GM23338 (cell line): ENCODE measurements at regions not wholly inside any gene's neighbourhood (a gene's known extent, or its start where the extent isn't known, plus 50 kb on each side); places are given as distances from the start of the nearest gene placed in this dataset.

ENCODE experiments used
- ATAC-seq: fragments of 200-7000 bp; cut with Tn5 transposase; 3 replicates; pipeline ENCODE4 v1.9.1; 2020
- DNase-seq: peaks from one replicate; pipeline ENCODE4 v3.0.0-alpha.2; 2015; ENCODE audit warnings: low spot score
- H2AFZ ChIP-seq: fragments of 200-600 bp; sonication (generic); 2 replicates; pipeline ENCODE4 v1.8.0; 2016; ENCODE audit warnings: antibody characterized with exemption, mild to moderate bottlenecking, moderate library complexity
- H3F3A ChIP-seq: fragments of 200-600 bp; sonication (generic); replicated peaks from 2 replicates; pipeline ENCODE4 v1.8.0; 2017; ENCODE audit warnings: antibody characterized with exemption, mixed run types, low read depth
- H3K27ac ChIP-seq: fragments of 200-600 bp; sonication (generic); 2 replicates; pipeline ENCODE4 v1.6.1; 2016; ENCODE audit warnings: low read depth
- H3K27me3 ChIP-seq: fragments of 200-600 bp; sonication (generic); 2 replicates; pipeline ENCODE4 v1.8.0; 2016; ENCODE audit warnings: mild to moderate bottlenecking, mixed run types, moderate library complexity; ENCODE audit not compliant: insufficient read depth
- H3K36me3 ChIP-seq: fragments of 200-600 bp; sonication (generic); 2 replicates; pipeline ENCODE4 v1.8.0; 2016; ENCODE audit warnings: mild to moderate bottlenecking; ENCODE audit not compliant: insufficient read depth
- H3K4me1 ChIP-seq: fragments of 200-600 bp; sonication (generic); 2 replicates; pipeline ENCODE4 v1.8.0; 2016; ENCODE audit warnings: mild to moderate bottlenecking, moderate library complexity; ENCODE audit not compliant: insufficient read depth
- H3K4me2 ChIP-seq: fragments of 200-600 bp; sonication (generic); 2 replicates; pipeline ENCODE4 v1.7.1; 2017; ENCODE audit warnings: mixed run types
- H3K4me3 ChIP-seq: fragments of 200-600 bp; sonication (generic); 2 replicates; pipeline ENCODE4 v1.6.1; 2016; ENCODE audit warnings: mixed run types
- H3K79me2 ChIP-seq: fragments of 200-600 bp; sonication (generic); replicated peaks from 2 replicates; pipeline ENCODE4 v1.8.0; 2017; ENCODE audit warnings: mild to moderate bottlenecking; ENCODE audit not compliant: insufficient read depth
- H3K9me2 ChIP-seq: fragments of 200-600 bp; sonication (generic); 2 replicates; pipeline ENCODE4 v1.8.0; 2017; ENCODE audit not compliant: insufficient read depth
- H4K20me1 ChIP-seq: fragments of 200-600 bp; sonication (generic); replicated peaks from 2 replicates; pipeline ENCODE4 v1.8.0; 2017; ENCODE audit warnings: mild to moderate bottlenecking; ENCODE audit not compliant: insufficient read depth
- H3K27ac Mint-ChIP-seq: 2 replicates; pipeline ENCODE4 v1.8.0; 2020; ENCODE audit warnings: inconsistent platforms, mild to moderate bottlenecking, moderate library complexity, mixed read lengths
- H3K27me3 Mint-ChIP-seq: 3 replicates; pipeline ENCODE4 v1.8.0; 2022; ENCODE audit warnings: low read depth, mild to moderate bottlenecking, moderate library complexity, mixed read lengths, inconsistent platforms; ENCODE audit not compliant: insufficient read depth, poor library complexity
- H3K36me3 Mint-ChIP-seq: 3 replicates; pipeline ENCODE4 v1.8.0; 2021; ENCODE audit warnings: low read depth, mild to moderate bottlenecking, inconsistent platforms, moderate library complexity, mixed read lengths
- H3K4me1 Mint-ChIP-seq: 3 replicates; pipeline ENCODE4 v1.8.0; 2020; ENCODE audit warnings: mild to moderate bottlenecking, inconsistent platforms, mixed read lengths
- H3K4me3 Mint-ChIP-seq: 3 replicates; pipeline ENCODE4 v1.8.0; 2021; ENCODE audit warnings: moderate library complexity, mild to moderate bottlenecking, inconsistent platforms, mixed read lengths
- H3K9me3 Mint-ChIP-seq: 3 replicates; pipeline ENCODE4 v1.8.0; 2020; ENCODE audit warnings: moderate library complexity, mild to moderate bottlenecking, inconsistent platforms, mixed read lengths
- CREB1 ChIP-seq: fragments of 250-450 bp; sonication (Bioruptor Pico); IDR thresholded peaks from 2 replicates; pipeline ENCODE4 v1.5.0; 2020; ENCODE audit warnings: low read depth, mild to moderate bottlenecking, moderate library complexity
- CTCF ChIP-seq, 2 experiments: fragments of 200-600 bp in 1 of 2; sonication (generic) in 1 of 2; conservative IDR thresholded peaks; 2 replicates each; pipeline versions ENCODE4 v1.5.1 to v1.6.1; 2016 to 2017; ENCODE audit warnings: antibody characterized with exemption in 2 of 2, low read depth in 2 of 2, mild to moderate bottlenecking in 2 of 2, moderate library complexity in 1 of 2
- ETS1 ChIP-seq: IDR thresholded peaks from 2 replicates; pipeline ENCODE4 v1.6.1; 2016; ENCODE audit warnings: antibody characterized with exemption
- EZH2 ChIP-seq: fragments of 200-600 bp; sonication (generic); IDR thresholded peaks from one replicate; pipeline ENCODE4 v1.8.0; 2017; ENCODE audit warnings: antibody characterized with exemption, mild to moderate bottlenecking, low read depth; ENCODE audit not compliant: unreplicated experiment
- EZH2phosphoT487 ChIP-seq: fragments of 200-600 bp; sonication (generic); IDR thresholded peaks from one replicate; pipeline ENCODE4 v1.8.1; 2018; ENCODE audit warnings: antibody characterized with exemption; ENCODE audit not compliant: unreplicated experiment
- JUNB ChIP-seq: IDR thresholded peaks from one replicate; pipeline ENCODE4 v1.6.1; 2016; ENCODE audit warnings: antibody characterized with exemption; ENCODE audit not compliant: unreplicated experiment
- NANOG ChIP-seq: IDR thresholded peaks from 2 replicates; pipeline ENCODE4 v1.6.1; 2016; ENCODE audit warnings: antibody characterized with exemption, borderline replicate concordance
- REST ChIP-seq: IDR thresholded peaks from one replicate; pipeline ENCODE4 v1.6.1; 2018; ENCODE audit warnings: antibody characterized with exemption; ENCODE audit not compliant: unreplicated experiment
- STAT1 ChIP-seq: IDR thresholded peaks from one replicate; pipeline ENCODE4 v1.6.1; 2016; ENCODE audit warnings: antibody characterized with exemption; ENCODE audit not compliant: unreplicated experiment
- ZNF114 ChIP-seq: fragments of 250-450 bp; sonication (Bioruptor Pico); IDR thresholded peaks from 2 replicates; pipeline ENCODE4 v1.5.0; 2020; ENCODE audit warnings: mild to moderate bottlenecking, moderate library complexity
- ZNF331 ChIP-seq: fragments of 250-450 bp; sonication (Bioruptor Pico); IDR thresholded peaks from 2 replicates; pipeline ENCODE4 v1.5.0; 2020; ENCODE audit warnings: low read depth, mild to moderate bottlenecking, moderate library complexity

- TF ChIP-seq REST, result no peak
Observed at GRCh38 chr12:46497739-46498138, 125.2 kb upstream of the SLC38A2 start (continued).

- no peaks in the 10 kb centered on the region for H3K9me2 ChIP-seq
- DNase-seq (peak; percentile 92), ATAC-seq (peak; percentile 92)
- no peaks in the 10 kb centered on the region for H3K79me2 ChIP-seq
- no peaks in the 10 kb centered on the region for H4K20me1 ChIP-seq
- no peak overlapping the region for H2AFZ ChIP-seq
- peaks cover 7% of the 10 kb centered on the region for H3K4me1 ChIP-seq
- Mint-ChIP-seq H3K27ac (peak overlapping the region; percentile 94), H3K9me3 (no peaks in the 10 kb centered on the region), H3K36me3 (peaks cover 4% of the 10 kb centered on the region; the same call in 1 of the 3 replicates), H3K4me1 (peaks cover 24% of the 10 kb centered on the region; the same call in 2 of the 3 replicates), H3K4me3 (peak overlapping the region; percentile 52), H3K27me3 (no peaks in the 10 kb centered on the region)
- H3K27ac ChIP-seq, result peak overlapping the region; percentile 73
- peak overlapping the region; percentile 23 for H3K4me2 ChIP-seq
- no peaks in the 10 kb centered on the region for H3F3A ChIP-seq
- no peaks in the 10 kb centered on the region for H3K27me3 ChIP-seq
- no peaks in the 10 kb centered on the region for H3K36me3 ChIP-seq
- H3K4me3 ChIP-seq, result 0 out of 2 replicates have a peak overlapping the region, but pooled peaks have one; percentile 2
- TF ChIP-seq ETS1 (no peak), NANOG (peak; percentile 78; the same call in 1 of the 2 replicates), JUNB (no peak), STAT1 (no peak), ZNF331 (CRISPR knock-in tag) (no peak), REST (no peak), CREB1 (no peak), EZH2phosphoT487 (no peak), ZNF114 (no peak), EZH2 (no peak), CTCF (conservative IDR thresholded peaks at IDR 0.05; ENCODE audit: low read depth in 2 of 2) (no peak)
Observed at GRCh38 chr12:46494424-46494823, 121.9 kb upstream of the SLC38A2 start.
